ENCODE measurements at regions not wholly inside any gene's neighbourhood (a gene's known extent, or its start where the extent isn't known, plus 50 kb on each side); places are given as distances from the start of the nearest gene placed in this dataset.

- no peak for DNase-seq (ENCODE audit: low read depth)
These were observed 192.2 kb downstream of the ZFP36L2 start for GRCh38 chr2:43034242-43034619.

GRCh38 chr2:43033466-43034241 is 192.8 kb downstream of the ZFP36L2 start:
- DNase-seq (ENCODE audit: low read depth) = no peak

- no peak for DNase-seq (ENCODE audit: low read depth)
These were observed 193.5 kb downstream of the ZFP36L2 start for GRCh38 chr2:43033016-43033270.

- no peak for DNase-seq (ENCODE audit: low read depth)
These were observed 194.0 kb downstream of the ZFP36L2 start for GRCh38 chr2:43032213-43033015.

- DNase-seq (ENCODE audit: low read depth) = no peak
These were observed 194.8 kb downstream of the ZFP36L2 start for GRCh38 chr2:43031471-43032212.

- no peak for DNase-seq (ENCODE audit: low read depth)
These were observed 195.7 kb downstream of the ZFP36L2 start for GRCh38 chr2:43030551-43031307.

- no peak for DNase-seq (ENCODE audit: low read depth)
These were observed 197.2 kb downstream of the ZFP36L2 start for GRCh38 chr2:43029186-43029585.

- no peak for DNase-seq (ENCODE audit: low read depth)
These were observed 198.2 kb downstream of the ZFP36L2 start for GRCh38 chr2:43028188-43028587.

- no peak for DNase-seq (ENCODE audit: low read depth)
These were observed 199.1 kb downstream of the ZFP36L2 start for GRCh38 chr2:43027097-43027873.

GRCh38 chr2:43026426-43027096 is 199.8 kb downstream of the ZFP36L2 start:
- no peak for DNase-seq (ENCODE audit: low read depth)

- no peak for DNase-seq (ENCODE audit: low read depth)
These were observed 200.6 kb downstream of the ZFP36L2 start for GRCh38 chr2:43025709-43026295.

- no peak for DNase-seq (ENCODE audit: low read depth)
These were observed 201.8 kb downstream of the ZFP36L2 start for GRCh38 chr2:43024515-43025011.

- DNase-seq (ENCODE audit: low read depth) = no peak
These were observed 202.5 kb downstream of the ZFP36L2 start for GRCh38 chr2:43023791-43024514.

GRCh38 chr2:43022896-43023295 is 203.5 kb downstream of the ZFP36L2 start:
- DNase-seq (ENCODE audit: low read depth) = no peak

GRCh38 chr2:43021791-43022509 is 204.5 kb downstream of the ZFP36L2 start:
- no peak for DNase-seq (ENCODE audit: low read depth)

- DNase-seq (ENCODE audit: low read depth) = no peak
These were observed 205.3 kb downstream of the ZFP36L2 start for GRCh38 chr2:43020990-43021669.

- no peak for DNase-seq (ENCODE audit: low read depth)
These were observed 206.1 kb downstream of the ZFP36L2 start for GRCh38 chr2:43020296-43020695.

GRCh38 chr2:43019536-43020183 is 206.7 kb downstream of the ZFP36L2 start:
- DNase-seq (ENCODE audit: low read depth) = no peak
